Hippocampal formation (tissue), 2 donors: ENCODE measurements at regions not wholly inside any gene's neighbourhood (a gene's known extent, or its start where the extent isn't known, plus 50 kb on each side); places are given as distances from the start of the nearest gene placed in this dataset.

Experiments
- DNase-seq, 2 donors: peaks; one replicate each; lab custom pipeline; 2025; lab: John Stamatoyannopoulos, UW

- DNase-seq: no peak
Measured at GRCh38 chr16:5905935-5906334, 808.3 kb upstream of the EEF2KMT start.

- DNase-seq: no peak
Measured at GRCh38 chr16:5903832-5904231, 806.2 kb upstream of the EEF2KMT start.

- no peak for DNase-seq
Measured at GRCh38 chr16:5903153-5903552, 805.6 kb upstream of the EEF2KMT start.

DNA sequence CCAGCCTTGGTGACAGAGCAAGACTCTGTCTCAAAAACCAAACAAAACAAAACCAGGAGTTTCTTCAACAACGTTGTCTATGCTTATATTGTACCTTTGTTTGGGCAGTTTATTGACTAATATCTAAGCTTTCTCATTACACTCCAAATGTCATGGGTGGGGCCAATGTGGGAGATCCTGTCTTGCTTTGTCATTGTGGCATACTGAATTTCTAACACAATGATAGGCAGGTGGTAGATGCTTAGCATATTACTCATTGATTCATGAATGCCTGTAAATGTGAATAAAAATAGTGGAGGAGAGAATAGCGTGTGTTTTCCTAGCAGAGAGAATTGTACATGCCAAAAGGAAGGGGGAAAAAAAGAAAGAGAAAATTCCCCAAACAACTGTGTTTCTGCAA lies 802.5 kb upstream of the EEF2KMT start:
- DNase-seq: no peak

DNA sequence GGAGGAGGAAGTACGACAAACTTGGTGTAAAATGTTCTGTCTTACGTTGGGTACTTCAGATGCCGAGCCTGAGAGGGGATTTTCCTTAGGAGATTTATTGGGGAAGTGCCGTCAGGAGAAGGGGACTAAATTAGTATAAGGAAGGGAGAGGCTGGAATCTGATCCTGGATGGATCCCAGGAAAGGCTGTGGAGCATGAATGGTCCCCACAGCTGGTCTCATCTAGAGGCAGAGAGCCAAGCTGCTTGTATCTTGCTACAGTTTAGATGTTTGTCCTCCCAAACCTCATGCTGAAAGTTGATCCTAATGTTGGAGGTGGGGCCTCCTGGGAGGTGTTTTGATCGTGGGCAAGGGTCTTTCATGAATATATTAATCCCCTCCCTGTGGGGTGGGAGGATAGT lies 798.4 kb upstream of the EEF2KMT start:
- DNase-seq: no peak

DNA sequence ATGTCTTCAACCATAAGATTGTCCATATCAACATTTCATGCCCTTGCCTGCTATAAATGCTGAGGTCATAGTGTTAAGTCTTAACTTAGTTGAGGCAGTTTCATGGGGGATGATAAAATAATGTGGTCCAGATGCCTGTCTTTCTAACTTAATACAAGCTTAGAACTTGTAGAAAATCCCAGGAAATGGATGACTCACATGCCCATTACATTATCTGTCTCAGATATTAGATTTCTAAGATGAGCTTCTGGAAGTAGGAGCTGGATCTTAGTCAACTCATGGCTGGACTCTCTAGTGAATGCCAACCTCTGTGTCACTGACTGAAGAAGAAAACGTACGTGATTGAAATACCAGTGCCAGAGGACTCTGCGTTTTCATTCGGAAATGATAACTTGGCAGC lies 797.5 kb upstream of the EEF2KMT start:
- no peak for DNase-seq

DNA sequence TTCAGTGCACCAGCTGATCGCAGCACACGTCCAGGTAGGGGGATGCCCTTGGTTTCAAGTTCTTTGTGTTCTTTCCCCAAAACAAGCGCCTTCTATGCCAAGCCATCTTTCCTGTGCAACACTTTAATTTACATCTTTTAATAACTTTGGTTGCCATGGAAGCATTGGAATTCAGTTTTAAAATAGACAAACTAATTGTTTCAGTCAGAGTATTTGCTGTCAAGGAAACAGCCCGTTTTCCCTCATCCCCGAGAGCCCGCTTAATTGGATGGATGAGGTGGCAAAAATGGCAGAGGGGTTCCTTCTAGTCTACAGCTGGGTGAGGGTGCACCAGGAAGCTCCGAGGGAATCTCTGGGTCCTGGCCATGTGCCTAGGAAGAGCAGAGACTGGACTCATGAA lies 793.7 kb upstream of the EEF2KMT start:
- no peak for DNase-seq

GRCh38 chr16:5885521-5885920 lies 787.9 kb upstream of the EEF2KMT start:
- no peak for DNase-seq

DNA sequence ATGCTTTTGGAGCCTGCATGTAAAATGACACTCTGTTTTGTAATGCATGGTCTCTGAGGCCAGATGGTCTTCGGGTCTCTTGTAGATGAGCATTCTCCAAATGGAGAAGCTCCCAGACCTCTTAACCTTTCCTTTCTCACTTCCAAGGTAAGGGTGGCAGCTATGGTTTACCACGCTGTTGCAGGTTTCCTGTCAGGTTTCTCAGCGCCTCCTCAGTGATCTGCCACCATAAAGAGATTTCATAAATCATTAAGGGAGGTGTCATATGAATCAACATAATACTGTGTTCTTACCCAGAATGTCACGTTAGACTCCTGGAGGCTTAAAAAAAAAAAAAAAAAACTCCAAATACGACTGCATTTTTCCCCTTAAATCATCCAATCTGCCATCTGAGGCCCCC lies 787.4 kb upstream of the EEF2KMT start:
- no peak for DNase-seq

- DNase-seq: no peak
Measured at GRCh38 chr16:5884339-5884738, 786.7 kb upstream of the EEF2KMT start.

DNA sequence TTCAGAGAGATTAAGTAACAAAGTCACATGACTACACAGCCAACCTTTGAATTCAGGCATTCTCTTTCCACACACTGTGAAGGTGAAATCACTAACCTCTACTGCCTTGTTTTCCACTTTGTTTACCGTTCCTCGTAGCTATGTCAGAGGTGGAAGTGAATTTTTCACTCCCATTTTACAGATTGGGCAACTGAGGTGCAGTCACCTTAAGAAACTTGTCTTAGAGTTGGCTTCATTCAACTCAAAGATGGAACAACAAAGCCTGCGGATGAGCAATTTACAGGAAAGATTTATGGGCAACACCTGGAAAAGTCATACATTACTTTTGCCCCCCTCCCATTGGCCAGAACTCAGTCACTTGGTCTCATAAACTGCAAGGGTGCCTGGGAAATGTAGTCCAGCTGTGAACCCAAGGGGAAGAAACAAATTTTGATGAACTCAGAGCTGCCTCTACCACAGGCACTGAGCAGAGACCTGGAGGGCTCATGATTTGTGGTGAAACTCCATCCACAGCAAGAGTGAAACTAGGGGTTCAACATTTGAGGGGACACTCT lies 784.6 kb upstream of the EEF2KMT start:
- no peak for DNase-seq

DNA sequence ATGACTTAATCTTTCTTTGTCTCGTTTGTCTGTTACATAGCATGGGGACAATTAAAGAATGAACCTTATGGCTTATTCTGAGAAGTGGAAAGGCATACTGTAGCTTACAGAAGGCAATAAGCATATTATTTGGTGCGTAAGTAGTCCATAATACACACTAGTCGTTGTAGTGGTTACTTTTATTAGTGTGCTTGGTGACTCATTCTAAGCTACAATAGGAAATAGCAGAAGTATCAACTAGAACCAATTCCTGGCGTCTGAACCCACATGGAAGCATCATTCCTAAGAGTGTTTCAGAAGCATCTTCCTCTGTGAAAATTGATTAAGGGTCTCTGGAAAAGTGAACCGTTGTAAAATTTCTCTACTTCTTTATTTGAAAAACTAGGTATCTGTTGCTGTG lies 777.8 kb upstream of the EEF2KMT start:
- no peak for DNase-seq

GRCh38 chr16:5874899-5875298 lies 777.3 kb upstream of the EEF2KMT start:
- DNase-seq: no peak

GRCh38 chr16:5873221-5873620 lies 775.6 kb upstream of the EEF2KMT start:
- no peak for DNase-seq

GRCh38 chr16:5870886-5871691 lies 773.5 kb upstream of the EEF2KMT start:
- DNase-seq: peak in 1 of 2 donors; percentile 24

DNA sequence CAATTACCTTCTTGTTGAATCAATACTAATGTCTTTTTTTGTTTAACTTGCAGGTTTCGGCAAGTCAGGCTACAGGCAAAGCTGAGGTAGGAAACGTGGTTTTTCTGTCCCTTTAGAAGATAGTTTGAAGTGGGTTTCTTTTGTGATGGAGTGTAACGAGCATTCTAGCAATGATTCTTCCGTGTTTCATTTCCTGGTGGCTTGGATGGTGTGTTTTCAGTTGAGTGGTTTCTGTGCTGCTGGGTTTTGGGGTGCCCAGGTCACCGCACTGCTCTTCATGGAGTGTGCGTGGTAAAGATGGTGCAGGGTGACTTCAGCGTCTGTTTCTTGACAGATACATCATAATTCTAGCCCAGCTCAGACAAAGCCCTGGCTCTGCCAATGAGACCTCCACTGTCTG lies 769.7 kb upstream of the EEF2KMT start:
- DNase-seq: no peak

DNA sequence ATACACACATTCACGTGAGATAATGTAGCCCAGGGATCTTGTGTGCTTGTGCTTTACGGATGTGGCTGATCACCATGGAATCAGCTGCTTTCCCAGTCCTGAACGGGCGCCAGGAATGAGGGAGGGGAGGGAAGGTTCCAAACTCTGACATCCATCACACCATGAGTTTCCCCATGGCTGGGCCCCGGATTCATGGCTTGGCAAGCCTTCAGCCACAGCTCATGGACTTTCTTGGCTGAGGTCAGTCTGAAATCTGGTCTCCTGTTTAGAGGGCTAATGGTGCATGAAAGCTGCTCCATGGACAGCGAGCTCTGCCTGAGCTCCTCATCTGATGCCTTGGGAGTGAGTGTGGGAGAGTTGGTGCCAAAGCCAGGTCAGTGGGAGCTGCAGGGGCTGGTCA lies 767.6 kb upstream of the EEF2KMT start:
- no peak for DNase-seq

GRCh38 chr16:5863071-5863606 lies 765.5 kb upstream of the EEF2KMT start:
- no peak for DNase-seq

- DNase-seq: no peak
Measured at GRCh38 chr16:5862103-5862840, 764.7 kb upstream of the EEF2KMT start.

DNA sequence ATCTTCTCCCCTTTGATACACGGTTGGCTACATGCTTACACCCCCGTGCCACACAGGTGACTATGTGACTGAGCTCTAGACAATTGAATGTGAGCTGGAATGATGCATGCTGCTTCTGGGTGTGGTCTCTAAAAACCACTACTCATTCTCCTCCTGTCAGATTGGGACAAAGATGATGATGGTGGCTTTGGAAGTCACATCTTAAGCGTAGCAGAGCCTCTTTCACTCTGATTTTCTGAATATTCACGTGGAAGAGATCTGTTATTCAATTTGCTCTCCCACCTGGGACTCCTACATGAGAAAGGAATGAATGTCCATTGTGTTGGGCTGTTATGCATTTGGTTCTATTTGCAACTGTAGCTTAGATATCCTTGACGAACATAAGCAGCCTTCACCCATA lies 763.6 kb upstream of the EEF2KMT start:
- no peak for DNase-seq

DNA sequence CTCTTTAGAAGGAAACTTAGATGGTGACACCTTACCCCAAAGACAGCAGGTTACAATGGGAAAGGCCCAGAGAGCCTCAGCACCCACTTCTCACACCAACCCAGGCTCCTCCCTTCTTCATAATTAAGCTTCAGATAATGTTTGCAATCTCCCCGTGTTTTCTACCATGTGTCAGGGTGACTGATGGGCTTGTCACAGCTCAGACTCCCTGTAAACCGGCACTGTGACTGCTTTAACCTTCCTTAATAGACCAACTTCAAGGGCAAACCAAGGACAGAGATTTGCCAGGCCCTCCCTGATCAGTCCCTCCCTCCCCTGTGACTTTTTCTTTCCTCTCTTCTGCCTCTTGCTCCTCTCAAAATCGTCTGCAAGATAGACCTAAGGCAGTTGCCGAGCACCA lies 760.6 kb upstream of the EEF2KMT start:
- no peak for DNase-seq

- DNase-seq: no peak
Measured at GRCh38 chr16:5854027-5854426, 756.4 kb upstream of the EEF2KMT start.

GRCh38 chr16:5852151-5852550 lies 754.6 kb upstream of the EEF2KMT start:
- DNase-seq: no peak
